OCI-LY1 (cell line): ENCODE measurements at regions not wholly inside any gene's neighbourhood (a gene's known extent, or its start where the extent isn't known, plus 50 kb on each side); places are given as distances from the start of the nearest gene placed in this dataset.

Source experiments
- H2AFZ ChIP-seq: fragments of 200-600 bp; sonication (generic), shearing (Covaris generic); 2 replicates; pipeline ENCODE4 v1.6.0; 2014; ENCODE audit warnings: antibody characterized with exemption, mild to moderate bottlenecking, low read length
- H3F3A ChIP-seq: fragments of 200-600 bp; sonication (generic), shearing (Covaris generic); 2 replicates; pipeline ENCODE4 v1.6.0; 2014; ENCODE audit warnings: mild to moderate bottlenecking, antibody characterized with exemption, low read length, moderate library complexity; ENCODE audit not compliant: insufficient read depth
- H3K27ac ChIP-seq: fragments of 200-600 bp; sonication (generic); 2 replicates; pipeline ENCODE4 v1.5.1; 2014; ENCODE audit warnings: low read length, mixed run types, mild to moderate bottlenecking, low read depth; ENCODE audit not compliant: poor library complexity, severe bottlenecking
- H3K27me3 ChIP-seq: fragments of 200-600 bp; sonication (generic); 2 replicates; pipeline ENCODE4 v1.6.0; 2014; ENCODE audit warnings: antibody characterized with exemption, mild to moderate bottlenecking, low read length, moderate library complexity; ENCODE audit not compliant: insufficient read depth
- H3K36me3 ChIP-seq: fragments of 200-600 bp; sonication (generic); 2 replicates; pipeline ENCODE4 v1.6.1; 2014; ENCODE audit warnings: mild to moderate bottlenecking, antibody characterized with exemption, low read length, moderate library complexity, mixed read lengths; ENCODE audit not compliant: insufficient read depth
- H3K4me1 ChIP-seq: fragments of 200-600 bp; sonication (generic); 2 replicates; pipeline ENCODE4 v1.5.1; 2014; ENCODE audit warnings: mild to moderate bottlenecking, low read length, moderate library complexity; ENCODE audit not compliant: insufficient read depth, severe bottlenecking
- H3K4me2 ChIP-seq: fragments of 200-600 bp; sonication (generic), shearing (Covaris generic); 2 replicates; pipeline ENCODE4 v1.6.1; 2014; ENCODE audit warnings: low read length
- H3K4me3 ChIP-seq: fragments of 200-600 bp; sonication (generic); 2 replicates; pipeline ENCODE4 v1.5.1; 2014; ENCODE audit warnings: low read length, low read depth, mild to moderate bottlenecking, mixed read lengths; ENCODE audit not compliant: poor library complexity, severe bottlenecking
- H3K79me2 ChIP-seq: fragments of 200-600 bp; shearing (Covaris generic); 2 replicates; pipeline ENCODE4 v1.6.1; 2016; ENCODE audit warnings: mixed run types, low read length, mixed read lengths; ENCODE audit not compliant: insufficient read depth
- H3K9ac ChIP-seq: fragments of 200-600 bp; sonication (generic), shearing (Covaris generic); 2 replicates; pipeline ENCODE4 v1.6.1; 2014; ENCODE audit warnings: mild to moderate bottlenecking, low read length, mixed read lengths
- H3K9me2 ChIP-seq: fragments of 200-600 bp; sonication (generic), shearing (Covaris generic); 2 replicates; pipeline ENCODE4 v1.6.1; 2014; ENCODE audit warnings: low read depth, mild to moderate bottlenecking, low read length, mixed read lengths
- H3K9me3 ChIP-seq: fragments of 200-600 bp; shearing (Covaris generic); 2 replicates; pipeline ENCODE4 v1.6.1; 2014; ENCODE audit warnings: low read length, mixed read lengths
- H4K20me1 ChIP-seq: fragments of 200-600 bp; sonication (generic), shearing (Covaris generic); 2 replicates; pipeline ENCODE4 v1.6.0; 2016; ENCODE audit warnings: mild to moderate bottlenecking, low read length; ENCODE audit not compliant: insufficient read depth
- EZH2 ChIP-seq: fragments of 200-600 bp; sonication (generic), shearing (Covaris generic); IDR thresholded peaks from 2 replicates; pipeline ENCODE4 v1.8.0; 2017; ENCODE audit warnings: borderline replicate concordance, mixed run types, mild to moderate bottlenecking, antibody characterized with exemption, low read length, moderate library complexity, mixed read lengths
- TF ChIP-seq, protein P1 (sequence below): fragments of 200-600 bp; sonication (generic), shearing (Covaris generic); IDR thresholded peaks from 2 replicates; pipeline ENCODE4 v1.5.1; 2017; ENCODE audit warnings: mild to moderate bottlenecking, antibody characterized with exemption, low read length, moderate library complexity, mixed read lengths

DNA sequence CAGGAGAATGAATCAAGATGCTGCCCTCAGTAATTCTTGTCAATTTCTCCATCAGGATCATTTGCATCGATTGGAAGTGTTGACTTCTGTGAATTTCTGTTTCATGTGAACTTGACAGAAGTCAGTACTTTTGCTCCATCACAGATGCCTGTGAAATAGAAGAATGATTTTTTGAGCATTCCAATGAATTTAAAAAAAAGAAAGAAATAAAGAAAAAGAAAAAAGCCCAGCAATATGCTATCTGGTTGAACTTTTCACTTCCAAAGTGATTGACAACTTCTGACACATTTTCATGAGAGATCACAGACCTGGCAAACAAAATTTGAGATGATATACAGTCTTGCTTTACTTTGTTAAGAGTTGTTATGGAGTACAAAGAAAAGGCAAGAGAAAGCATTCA is 175.3 kb downstream of the RWDD3 start:
- no peaks in the 10 kb centered on the region for H4K20me1 ChIP-seq
- H3K27ac ChIP-seq = no peak overlapping the region
- H2AFZ ChIP-seq = no peak overlapping the region
- TF ChIP-seq, protein P1, sequence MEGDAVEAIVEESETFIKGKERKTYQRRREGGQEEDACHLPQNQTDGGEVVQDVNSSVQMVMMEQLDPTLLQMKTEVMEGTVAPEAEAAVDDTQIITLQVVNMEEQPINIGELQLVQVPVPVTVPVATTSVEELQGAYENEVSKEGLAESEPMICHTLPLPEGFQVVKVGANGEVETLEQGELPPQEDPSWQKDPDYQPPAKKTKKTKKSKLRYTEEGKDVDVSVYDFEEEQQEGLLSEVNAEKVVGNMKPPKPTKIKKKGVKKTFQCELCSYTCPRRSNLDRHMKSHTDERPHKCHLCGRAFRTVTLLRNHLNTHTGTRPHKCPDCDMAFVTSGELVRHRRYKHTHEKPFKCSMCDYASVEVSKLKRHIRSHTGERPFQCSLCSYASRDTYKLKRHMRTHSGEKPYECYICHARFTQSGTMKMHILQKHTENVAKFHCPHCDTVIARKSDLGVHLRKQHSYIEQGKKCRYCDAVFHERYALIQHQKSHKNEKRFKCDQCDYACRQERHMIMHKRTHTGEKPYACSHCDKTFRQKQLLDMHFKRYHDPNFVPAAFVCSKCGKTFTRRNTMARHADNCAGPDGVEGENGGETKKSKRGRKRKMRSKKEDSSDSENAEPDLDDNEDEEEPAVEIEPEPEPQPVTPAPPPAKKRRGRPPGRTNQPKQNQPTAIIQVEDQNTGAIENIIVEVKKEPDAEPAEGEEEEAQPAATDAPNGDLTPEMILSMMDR = no peak
- no peak for TF ChIP-seq EZH2
- H3K4me2 ChIP-seq = no peak overlapping the region
- no peaks in the 10 kb centered on the region for H3K36me3 ChIP-seq
- no peaks in the 10 kb centered on the region for H3K27me3 ChIP-seq
- no peaks in the 10 kb centered on the region for H3K9me3 ChIP-seq
- H3F3A ChIP-seq = no peaks in the 10 kb centered on the region
- no peak overlapping the region for H3K4me3 ChIP-seq
- H3K9me2 ChIP-seq = no peaks in the 10 kb centered on the region
- H3K4me1 ChIP-seq = no peaks in the 10 kb centered on the region
- no peaks in the 10 kb centered on the region for H3K79me2 ChIP-seq
- no peak overlapping the region for H3K9ac ChIP-seq

DNA sequence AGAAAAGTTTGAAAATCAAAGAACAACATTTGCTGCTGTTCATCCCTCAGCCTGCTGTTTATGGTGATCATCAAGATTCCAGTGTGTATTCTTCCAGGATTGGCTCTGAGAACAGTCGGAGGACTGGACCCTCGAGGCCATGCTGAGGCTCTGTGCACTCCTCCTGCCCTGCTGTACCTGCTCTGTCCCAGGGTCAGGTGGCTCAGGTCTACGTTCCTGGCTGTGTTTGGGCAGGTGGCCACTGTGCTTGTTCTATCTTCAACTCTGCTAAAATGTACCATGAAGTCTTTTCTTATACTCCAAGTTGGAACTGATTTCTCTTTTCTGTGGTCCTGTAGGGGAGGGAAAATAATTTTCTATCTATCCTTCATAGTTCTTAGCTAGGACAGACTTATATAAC is 175.9 kb downstream of the RWDD3 start:
- Histone ChIP-seq H3K4me2 (no peak overlapping the region), H3K4me1 (no peaks in the 10 kb centered on the region), H3K9me2 (no peaks in the 10 kb centered on the region), H3K4me3 (no peak overlapping the region), H3K9me3 (no peaks in the 10 kb centered on the region), H2AFZ (no peak overlapping the region), H3K79me2 (no peaks in the 10 kb centered on the region), H3K36me3 (no peaks in the 10 kb centered on the region), H3K9ac (no peak overlapping the region), H4K20me1 (no peaks in the 10 kb centered on the region), H3F3A (no peaks in the 10 kb centered on the region), H3K27ac (no peak overlapping the region), H3K27me3 (no peaks in the 10 kb centered on the region)
- TF ChIP-seq, protein P1 = no peak
- TF ChIP-seq EZH2 = no peak

- no peak for TF ChIP-seq EZH2
- TF ChIP-seq, protein P1 = no peak
- no peak overlapping the region for H3K4me3 ChIP-seq
- no peaks in the 10 kb centered on the region for H3K9me3 ChIP-seq
- H3K36me3 ChIP-seq = no peaks in the 10 kb centered on the region
- H3K9me2 ChIP-seq = no peaks in the 10 kb centered on the region
- H3F3A ChIP-seq = no peaks in the 10 kb centered on the region
- no peaks in the 10 kb centered on the region for H4K20me1 ChIP-seq
- H3K27me3 ChIP-seq = no peaks in the 10 kb centered on the region
- H3K4me2 ChIP-seq = no peak overlapping the region
- no peaks in the 10 kb centered on the region for H3K79me2 ChIP-seq
- no peak overlapping the region for H3K27ac ChIP-seq
- H3K4me1 ChIP-seq = no peaks in the 10 kb centered on the region
- H3K9ac ChIP-seq = no peak overlapping the region
- H2AFZ ChIP-seq = no peak overlapping the region
Observed at GRCh38 chr1:95415146-95415545, 181.1 kb downstream of the RWDD3 start.
